ENCODE measurements at regions not wholly inside any gene's neighbourhood (a gene's known extent, or its start where the extent isn't known, plus 50 kb on each side); places are given as distances from the start of the nearest gene placed in this dataset.
A peak's percentile ranks its signal among the peaks of the same experiment; 100 is the strongest.

DNA sequence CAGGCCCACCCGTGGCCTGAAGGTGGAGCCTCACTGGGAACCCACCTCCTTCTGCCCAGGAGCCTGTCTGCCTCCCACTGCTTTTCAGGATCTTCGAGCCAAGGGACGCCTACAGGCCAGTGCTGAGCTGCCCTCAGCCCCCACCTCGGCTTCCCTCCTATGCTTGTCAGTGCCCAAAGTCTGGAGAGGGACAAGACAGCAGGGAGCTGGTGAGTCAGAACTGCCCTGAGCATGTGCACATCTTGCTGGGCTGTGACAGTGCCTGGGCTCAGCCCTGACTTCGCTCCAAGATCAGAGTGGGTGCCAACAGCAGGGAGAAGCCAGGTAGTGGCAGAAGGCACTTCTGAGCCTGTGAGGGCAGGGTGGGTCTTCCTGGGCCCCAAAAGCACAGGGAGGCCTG, 286.8 kb downstream of the AEBP2 start:
- ChIA-PET POLR2A (no interaction called here), CTCF (no interaction called here)
- TF ChIP-seq NFRKB (IDR thresholded peaks at IDR 0.05) (no peak), HDGF (IDR thresholded peaks at IDR 0.05; ENCODE audit: borderline replicate concordance) (no peak), ZNF384 (IDR thresholded peaks at IDR 0.05) (no peak), FOXA1 (IDR thresholded peaks at IDR 0.05) (no peak), SUZ12 (IDR thresholded peaks at IDR 0.05) (no peak), BHLHE40 (IDR thresholded peaks at IDR 0.05; ENCODE audit: borderline replicate concordance) (no peak), SP1 (IDR thresholded peaks at IDR 0.05) (no peak), L3MBTL2 (conservative IDR thresholded peaks at IDR 0.05) (no peak)
- TF ChIP-seq, protein P1, sequence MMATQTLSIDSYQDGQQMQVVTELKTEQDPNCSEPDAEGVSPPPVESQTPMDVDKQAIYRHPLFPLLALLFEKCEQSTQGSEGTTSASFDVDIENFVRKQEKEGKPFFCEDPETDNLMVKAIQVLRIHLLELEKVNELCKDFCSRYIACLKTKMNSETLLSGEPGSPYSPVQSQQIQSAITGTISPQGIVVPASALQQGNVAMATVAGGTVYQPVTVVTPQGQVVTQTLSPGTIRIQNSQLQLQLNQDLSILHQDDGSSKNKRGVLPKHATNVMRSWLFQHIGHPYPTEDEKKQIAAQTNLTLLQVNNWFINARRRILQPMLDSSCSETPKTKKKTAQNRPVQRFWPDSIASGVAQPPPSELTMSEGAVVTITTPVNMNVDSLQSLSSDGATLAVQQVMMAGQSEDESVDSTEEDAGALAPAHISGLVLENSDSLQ (IDR thresholded peaks at IDR 0.05): no peak
- no peak for DNase-seq (ENCODE audit: extremely low spot score)

DNA sequence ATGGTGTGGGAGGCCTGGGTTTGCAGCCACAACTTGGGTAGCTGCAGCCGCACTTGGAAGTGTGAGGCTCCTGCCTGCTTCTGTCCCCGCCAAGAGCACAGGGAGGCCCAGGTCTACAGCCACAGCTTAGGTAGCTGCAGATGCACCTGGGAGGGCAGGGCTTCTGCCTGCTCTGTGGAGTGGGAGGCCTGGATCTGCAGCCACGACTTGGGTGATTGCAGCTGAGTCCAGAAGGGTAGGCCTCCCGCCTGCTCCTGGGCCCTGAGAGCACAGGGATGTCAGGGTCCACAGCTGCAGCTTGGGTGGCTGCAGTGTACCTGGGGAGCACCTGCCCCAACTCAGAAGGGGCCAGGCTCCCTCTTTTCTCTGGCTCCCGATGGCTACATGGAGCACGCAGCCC, 287.3 kb downstream of the AEBP2 start:
- ChIA-PET POLR2A (no interaction called here), CTCF (no interaction called here)
- no peak for DNase-seq (ENCODE audit: extremely low spot score)
- TF ChIP-seq FOXK2 (IDR thresholded peaks at IDR 0.05): no peak
- TF ChIP-seq TARDBP (IDR thresholded peaks at IDR 0.05): no peak
- TF ChIP-seq ELF4 (IDR thresholded peaks at IDR 0.05): no peak
- TF ChIP-seq FOXA1 (IDR thresholded peaks at IDR 0.05): no peak
- TF ChIP-seq ZNF384 (IDR thresholded peaks at IDR 0.05): no peak
- TF ChIP-seq LEF1 (IDR thresholded peaks at IDR 0.05; ENCODE audit: borderline replicate concordance): no peak
- no peak for TF ChIP-seq SP1 (IDR thresholded peaks at IDR 0.05)
- TF ChIP-seq SUZ12 (IDR thresholded peaks at IDR 0.05): no peak
- TF ChIP-seq CTBP1 (IDR thresholded peaks at IDR 0.05; ENCODE audit: borderline replicate concordance): no peak
- no peak for TF ChIP-seq L3MBTL2 (conservative IDR thresholded peaks at IDR 0.05)
- TF ChIP-seq NFRKB (IDR thresholded peaks at IDR 0.05): no peak
- TF ChIP-seq FOXM1 (IDR thresholded peaks at IDR 0.05; ENCODE audit: borderline replicate concordance): no peak

DNA sequence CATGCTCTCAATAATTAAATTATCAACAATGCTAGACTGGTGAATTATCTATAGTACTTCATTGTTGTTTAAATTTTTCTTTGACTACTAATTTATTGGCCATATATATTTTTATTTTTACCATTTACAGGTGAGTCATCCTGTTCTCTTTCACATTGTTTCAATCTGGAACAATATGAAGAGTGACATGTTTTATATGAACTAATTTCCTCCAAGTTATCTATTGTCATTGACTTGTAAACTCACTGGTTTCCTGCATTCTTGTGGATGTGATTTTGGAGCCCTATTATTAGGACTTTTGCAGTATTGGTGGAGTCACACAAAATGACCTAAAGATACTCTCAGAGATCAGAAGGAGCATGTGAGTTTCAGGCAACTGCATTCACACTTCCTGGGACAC, 297.7 kb downstream of the AEBP2 start:
- no peak for TF ChIP-seq ARNT (IDR thresholded peaks at IDR 0.05)
- TF ChIP-seq FOXA1 (IDR thresholded peaks at IDR 0.05): no peak
- no peak for TF ChIP-seq ELF4 (IDR thresholded peaks at IDR 0.05)
- no peak for TF ChIP-seq FOXK2 (IDR thresholded peaks at IDR 0.05)
- TF ChIP-seq NFRKB (IDR thresholded peaks at IDR 0.05): no peak
- TF ChIP-seq HDGF (IDR thresholded peaks at IDR 0.05; ENCODE audit: borderline replicate concordance): no peak
- TF ChIP-seq ZNF384 (IDR thresholded peaks at IDR 0.05): no peak
- TF ChIP-seq TARDBP (IDR thresholded peaks at IDR 0.05): no peak
- TF ChIP-seq CTBP1 (IDR thresholded peaks at IDR 0.05; ENCODE audit: borderline replicate concordance): no peak
- TF ChIP-seq, protein P1 (IDR thresholded peaks at IDR 0.05): no peak
- no peak for TF ChIP-seq BHLHE40 (IDR thresholded peaks at IDR 0.05; ENCODE audit: borderline replicate concordance)
- no peak for TF ChIP-seq L3MBTL2 (conservative IDR thresholded peaks at IDR 0.05)
- TF ChIP-seq FOXM1 (IDR thresholded peaks at IDR 0.05; ENCODE audit: borderline replicate concordance): no peak
- TF ChIP-seq SUZ12 (IDR thresholded peaks at IDR 0.05): no peak
- TF ChIP-seq SP1 (IDR thresholded peaks at IDR 0.05): no peak
- no peak for TF ChIP-seq LEF1 (IDR thresholded peaks at IDR 0.05; ENCODE audit: borderline replicate concordance)
- POLR2A ChIA-PET: no interaction called here
- CTCF ChIA-PET: no interaction called here
- no peak for DNase-seq (ENCODE audit: extremely low spot score)

DNA sequence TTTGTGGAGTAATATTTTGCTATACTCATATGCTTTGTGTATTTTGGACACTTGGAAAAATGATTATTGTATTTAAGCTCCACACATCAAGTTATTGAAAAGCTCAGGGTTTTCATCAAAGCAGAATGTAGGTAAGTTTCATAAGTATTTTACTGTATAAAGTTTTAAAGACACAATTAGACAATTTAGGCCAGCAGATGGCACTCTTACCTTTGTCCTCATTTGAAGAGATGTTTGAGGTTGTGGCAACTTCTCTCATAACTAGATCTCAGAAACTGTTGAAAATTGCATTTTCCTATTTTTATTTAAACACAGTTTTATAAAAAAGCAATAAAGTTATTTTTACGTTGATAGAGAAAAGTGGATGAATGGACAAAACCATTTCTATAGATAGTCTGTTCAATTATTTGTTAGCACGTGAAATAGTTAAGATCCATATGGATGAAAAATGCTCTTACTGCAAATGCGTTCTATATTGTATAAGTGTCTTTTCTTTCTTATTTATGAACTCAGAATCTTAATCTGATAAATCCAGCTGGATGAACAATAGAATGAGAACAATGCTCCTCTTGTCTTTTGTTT, 300.0 kb downstream of the AEBP2 start:
- ChIA-PET POLR2A (no interaction called here), CTCF (interaction anchor here (0.6 to 1.5 kb wide), 7 partner anchors 11 to 788 kb away, joined by 3 to 4 read pairs (median 3); no protein-coding TSS in a partner anchor)
- TF ChIP-seq LEF1 (IDR thresholded peaks at IDR 0.05; ENCODE audit: borderline replicate concordance) (no peak), NFRKB (IDR thresholded peaks at IDR 0.05) (no peak), BHLHE40 (IDR thresholded peaks at IDR 0.05; ENCODE audit: borderline replicate concordance) (no peak), TARDBP (IDR thresholded peaks at IDR 0.05) (no peak), ELF4 (IDR thresholded peaks at IDR 0.05) (no peak), HDGF (IDR thresholded peaks at IDR 0.05; ENCODE audit: borderline replicate concordance) (no peak), FOXM1 (IDR thresholded peaks at IDR 0.05; ENCODE audit: borderline replicate concordance) (no peak), ARNT (IDR thresholded peaks at IDR 0.05) (no peak), SP1 (IDR thresholded peaks at IDR 0.05) (no peak), L3MBTL2 (conservative IDR thresholded peaks at IDR 0.05) (no peak), FOXA1 (IDR thresholded peaks at IDR 0.05) (no peak)
- peak; percentile 20 for DNase-seq (ENCODE audit: extremely low spot score)

DNA sequence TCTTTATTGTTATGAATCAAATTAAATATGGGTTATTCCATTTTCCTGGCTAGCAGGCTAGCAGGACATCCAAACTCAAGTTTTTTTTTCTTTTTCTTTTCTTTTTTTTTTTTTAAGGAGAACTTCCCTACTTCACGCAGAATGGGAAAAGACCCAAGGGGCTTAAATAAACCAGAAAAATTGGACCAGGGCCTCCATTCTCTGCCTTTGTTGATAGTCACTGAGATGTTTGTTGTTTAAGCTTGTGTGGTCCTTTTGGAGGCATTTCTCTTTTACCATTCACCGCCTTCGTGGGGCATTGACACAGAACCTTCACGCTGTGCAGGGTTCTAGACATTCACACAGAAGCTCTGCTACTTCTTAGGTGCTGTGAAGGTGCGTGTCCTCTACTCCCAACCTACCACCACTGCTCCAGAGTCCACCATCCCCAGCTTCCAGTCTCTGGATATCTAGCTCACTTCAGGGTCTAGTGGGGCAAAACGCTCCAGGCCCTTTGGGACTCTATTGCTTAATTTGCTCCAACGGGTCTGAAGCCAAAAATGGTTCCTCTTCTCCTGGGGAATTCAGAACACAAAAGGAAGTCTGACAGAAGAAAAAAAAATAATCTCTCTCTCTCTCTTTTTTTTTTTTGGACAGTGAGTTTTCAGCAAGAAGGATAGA, 301.3 kb downstream of the AEBP2 start:
- TF ChIP-seq L3MBTL2 (conservative IDR thresholded peaks at IDR 0.05) (no peak), HDGF (IDR thresholded peaks at IDR 0.05; ENCODE audit: borderline replicate concordance) (no peak), SP1 (IDR thresholded peaks at IDR 0.05) (no peak), SUZ12 (IDR thresholded peaks at IDR 0.05) (no peak), CTBP1 (IDR thresholded peaks at IDR 0.05; ENCODE audit: borderline replicate concordance) (no peak), LEF1 (IDR thresholded peaks at IDR 0.05; ENCODE audit: borderline replicate concordance) (no peak), NFRKB (IDR thresholded peaks at IDR 0.05) (no peak), ARNT (IDR thresholded peaks at IDR 0.05) (no peak), FOXM1 (IDR thresholded peaks at IDR 0.05; ENCODE audit: borderline replicate concordance) (no peak)
- TF ChIP-seq, protein P1 (IDR thresholded peaks at IDR 0.05): no peak
- DNase-seq (ENCODE audit: extremely low spot score): no peak
- ChIA-PET CTCF (interaction anchor here (0.9 to 1.1 kb wide), 2 partner anchors 17 to 152 kb away, joined by 3 to 4 read pairs; no protein-coding TSS in a partner anchor), POLR2A (no interaction called here)

DNA sequence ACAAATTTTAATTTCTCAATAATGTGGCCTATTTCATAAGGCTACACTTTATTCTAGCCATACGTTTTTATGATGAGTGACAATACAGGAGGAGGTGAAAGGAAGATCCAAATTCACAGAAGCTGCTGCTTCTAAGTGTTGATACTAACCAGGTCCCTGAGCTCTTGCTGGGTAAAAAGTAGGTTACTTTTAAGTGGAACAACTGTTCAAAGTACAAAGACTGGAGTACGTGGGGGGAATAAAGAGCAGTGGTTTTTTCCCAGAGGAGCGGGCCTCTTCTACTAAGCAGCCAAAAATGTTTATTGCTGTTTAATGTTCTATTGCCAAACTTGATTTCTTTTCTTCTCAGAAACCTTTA, 301.8 kb downstream of the AEBP2 start:
- POLR2A ChIA-PET: no interaction called here
- TF ChIP-seq SP1 (IDR thresholded peaks at IDR 0.05) (no peak), FOXA1 (IDR thresholded peaks at IDR 0.05) (no peak), L3MBTL2 (conservative IDR thresholded peaks at IDR 0.05) (no peak), LEF1 (IDR thresholded peaks at IDR 0.05; ENCODE audit: borderline replicate concordance) (no peak), CTBP1 (IDR thresholded peaks at IDR 0.05; ENCODE audit: borderline replicate concordance) (no peak), FOXK2 (IDR thresholded peaks at IDR 0.05) (no peak), HDGF (IDR thresholded peaks at IDR 0.05; ENCODE audit: borderline replicate concordance) (no peak), BHLHE40 (IDR thresholded peaks at IDR 0.05; ENCODE audit: borderline replicate concordance) (no peak), ARNT (IDR thresholded peaks at IDR 0.05) (no peak), ELF4 (IDR thresholded peaks at IDR 0.05) (no peak), NFRKB (IDR thresholded peaks at IDR 0.05) (no peak)
- CTCF ChIA-PET: no interaction called here
- no peak for DNase-seq (ENCODE audit: extremely low spot score)

Data from HEK293T (cell line).